Fibroblast of pulmonary artery (primary cell): ENCODE measurements at regions not wholly inside any gene's neighbourhood (a gene's known extent, or its start where the extent isn't known, plus 50 kb on each side); places are given as distances from the start of the nearest gene placed in this dataset.

Source experiments
- DNase-seq: peaks from one replicate; pipeline ENCODE4 v3.0.0-alpha.2; 2010; ENCODE audit warnings: low read depth
- H3K4me3 ChIP-seq: replicated peaks from 2 replicates; pipeline ENCODE4 v1.5.1; 2011; ENCODE audit warnings: low read depth, mild to moderate bottlenecking, control low read depth, low read length, moderate library complexity
- TF ChIP-seq, protein P1 (sequence below): IDR thresholded peaks from 2 replicates; pipeline ENCODE4 v1.5.1; 2011; ENCODE audit warnings: mild to moderate bottlenecking, control low read depth, low read length, inconsistent platforms; ENCODE audit errors: missing control alignments

GRCh38 chr2:81858998-81859397 lies 1554.4 kb upstream of the LRRTM1 start:
- no peak overlapping the region for H3K4me3 ChIP-seq
- TF ChIP-seq, protein P1, sequence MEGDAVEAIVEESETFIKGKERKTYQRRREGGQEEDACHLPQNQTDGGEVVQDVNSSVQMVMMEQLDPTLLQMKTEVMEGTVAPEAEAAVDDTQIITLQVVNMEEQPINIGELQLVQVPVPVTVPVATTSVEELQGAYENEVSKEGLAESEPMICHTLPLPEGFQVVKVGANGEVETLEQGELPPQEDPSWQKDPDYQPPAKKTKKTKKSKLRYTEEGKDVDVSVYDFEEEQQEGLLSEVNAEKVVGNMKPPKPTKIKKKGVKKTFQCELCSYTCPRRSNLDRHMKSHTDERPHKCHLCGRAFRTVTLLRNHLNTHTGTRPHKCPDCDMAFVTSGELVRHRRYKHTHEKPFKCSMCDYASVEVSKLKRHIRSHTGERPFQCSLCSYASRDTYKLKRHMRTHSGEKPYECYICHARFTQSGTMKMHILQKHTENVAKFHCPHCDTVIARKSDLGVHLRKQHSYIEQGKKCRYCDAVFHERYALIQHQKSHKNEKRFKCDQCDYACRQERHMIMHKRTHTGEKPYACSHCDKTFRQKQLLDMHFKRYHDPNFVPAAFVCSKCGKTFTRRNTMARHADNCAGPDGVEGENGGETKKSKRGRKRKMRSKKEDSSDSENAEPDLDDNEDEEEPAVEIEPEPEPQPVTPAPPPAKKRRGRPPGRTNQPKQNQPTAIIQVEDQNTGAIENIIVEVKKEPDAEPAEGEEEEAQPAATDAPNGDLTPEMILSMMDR: no peak
- no peak for DNase-seq

- TF ChIP-seq, protein P1: no peak
- no peak for DNase-seq
- H3K4me3 ChIP-seq: no peak overlapping the region
These were observed 1548.8 kb upstream of the LRRTM1 start for GRCh38 chr2:81853341-81853740.

DNA sequence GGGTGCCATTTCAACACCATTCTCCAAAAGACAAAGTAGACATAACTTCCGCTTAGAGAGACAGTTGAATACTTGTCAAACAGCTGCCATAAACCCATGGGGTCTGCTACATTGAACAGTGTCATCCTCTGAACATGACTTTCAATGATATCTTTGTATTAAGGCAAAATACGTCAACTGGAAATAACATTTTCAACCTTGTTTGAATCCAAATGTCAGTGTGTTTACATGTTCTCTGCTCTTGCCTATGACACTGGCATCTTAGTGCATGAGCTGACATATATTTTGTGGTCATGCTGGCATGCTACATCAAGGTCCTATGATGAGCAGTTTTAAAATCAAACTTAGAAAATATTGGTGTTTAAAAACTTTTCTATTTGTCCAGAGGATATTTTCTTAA lies 1548.1 kb upstream of the LRRTM1 start:
- TF ChIP-seq, protein P1: no peak
- no peak for DNase-seq
- H3K4me3 ChIP-seq: no peak overlapping the region

- TF ChIP-seq, protein P1: no peak
- no peak overlapping the region for H3K4me3 ChIP-seq
- DNase-seq: no peak
These were observed 1535.2 kb upstream of the LRRTM1 start for GRCh38 chr2:81839780-81840179.

GRCh38 chr2:81835321-81836000 lies 1530.9 kb upstream of the LRRTM1 start:
- no peak overlapping the region for H3K4me3 ChIP-seq
- TF ChIP-seq, protein P1: no peak
- DNase-seq: peak; percentile 58

DNA sequence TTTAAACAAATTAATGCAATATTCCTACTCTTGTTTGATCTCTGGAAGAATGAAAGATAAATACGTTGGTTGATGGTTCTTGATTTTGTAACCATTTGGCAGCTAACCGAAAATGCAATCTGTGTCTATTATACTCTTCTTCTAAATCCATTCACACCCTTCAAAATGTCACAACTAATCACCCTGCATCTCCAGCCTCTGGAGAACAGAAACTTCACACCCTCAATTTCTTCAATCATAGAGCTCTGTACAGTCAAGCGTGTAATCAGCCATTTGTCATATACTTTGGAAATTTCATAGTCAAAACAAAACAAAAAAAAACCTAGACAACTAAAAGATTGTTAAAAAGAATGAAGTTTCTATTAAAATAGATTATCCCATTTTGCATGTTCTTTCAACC lies 1482.3 kb upstream of the LRRTM1 start:
- no peak for DNase-seq
- TF ChIP-seq, protein P1: no peak

GRCh38 chr2:81767187-81767912 lies 1462.8 kb upstream of the LRRTM1 start:
- TF ChIP-seq, protein P1: no peak
- DNase-seq: peak; percentile 3
- no peak overlapping the region for H3K4me3 ChIP-seq

More for the DNA sequence above, 1482.3 kb upstream of the LRRTM1 start:
- H3K4me3 ChIP-seq: no peak overlapping the region
